Loucy (cell line): ENCODE measurements at regions not wholly inside any gene's neighbourhood (a gene's known extent, or its start where the extent isn't known, plus 50 kb on each side); places are given as distances from the start of the nearest gene placed in this dataset.

Experiments
- CTCF ChIP-seq: fragments of 200-600 bp; sonication (generic); conservative IDR thresholded peaks from 2 replicates; pipeline ENCODE4 v1.5.1; 2014; ENCODE audit warnings: mild to moderate bottlenecking, antibody characterized with exemption, low read length
- EZH2phosphoT487 ChIP-seq: fragments of 200-600 bp; IDR thresholded peaks from 2 replicates; pipeline ENCODE4 v1.6.1; 2018; ENCODE audit warnings: antibody characterized with exemption, mild to moderate bottlenecking, moderate library complexity, borderline replicate concordance

GRCh38 chr6:146919017-146919416, 285.2 kb upstream of the STXBP5 start:
- TF ChIP-seq CTCF = no peak
- TF ChIP-seq EZH2phosphoT487 = no peak
